ENCODE measurements at regions not wholly inside any gene's neighbourhood (a gene's known extent, or its start where the extent isn't known, plus 50 kb on each side); places are given as distances from the start of the nearest gene placed in this dataset.
"Not testable (repeated sequence)": the region's sequence is repeated elsewhere in the genome, so short reads cannot be mapped to it uniquely, and the experiment has no call there.

GRCh38 chr1:233490488-233490887 lies 123.4 kb upstream of the KCNK1 start:
- no peaks in the 10 kb centered on the region for H3K27me3 ChIP-seq (ENCODE audit: control insufficient read depth, insufficient read depth, low read length)
- no peaks in the 10 kb centered on the region for H3K36me3 ChIP-seq (ENCODE audit: control insufficient read depth, insufficient read depth, low read length)
- H3K27ac ChIP-seq (ENCODE audit: low read length): no peak overlapping the region
- DNase-seq: no peak
- H3K9me3 ChIP-seq (replicated peaks; ENCODE audit: control insufficient read depth, low read depth, low read length): no peaks in the 10 kb centered on the region
- no peaks in the 10 kb centered on the region for H3K4me1 ChIP-seq (ENCODE audit: control insufficient read depth, insufficient read depth, low read length)
- no peak overlapping the region for H3K4me3 ChIP-seq (ENCODE audit: low read length)
- no CpG with 5 or more reads among the region's 2 CpGs for WGBS (ENCODE audit: insufficient coverage)

DNA sequence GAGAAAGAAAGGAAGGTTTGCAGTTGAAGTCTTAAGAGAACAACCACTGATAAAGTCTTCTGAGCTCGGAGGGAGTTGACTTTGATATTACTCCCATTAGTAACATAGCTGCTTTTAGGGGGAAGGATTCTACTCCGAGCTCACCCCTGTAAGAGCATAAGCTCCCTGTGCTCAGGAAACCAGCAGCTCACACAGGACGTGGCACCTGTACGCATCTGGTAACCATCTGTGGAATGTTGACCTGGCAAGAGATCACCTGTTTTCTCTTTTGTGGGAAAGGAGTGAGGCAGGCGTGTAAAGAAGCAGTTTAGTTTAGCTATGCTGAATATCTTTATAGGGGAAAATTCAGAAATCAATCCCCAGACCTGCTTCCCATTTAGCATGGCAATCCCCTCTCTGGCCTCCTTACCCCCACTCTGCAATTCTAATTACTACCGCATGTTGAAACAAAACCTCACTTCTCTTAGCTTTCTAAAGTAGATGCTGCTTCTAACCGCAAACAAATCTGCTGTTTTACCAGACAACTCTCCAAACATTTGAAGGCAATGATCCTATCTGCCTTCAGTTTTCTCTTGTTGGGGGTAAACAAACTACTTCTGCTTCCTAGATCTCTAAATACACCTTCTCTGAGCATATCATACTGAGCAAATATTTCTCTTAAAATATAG lies 121.8 kb upstream of the KCNK1 start:
- WGBS (ENCODE audit: insufficient coverage): 14% methylated on average over 2 of the region's 7 CpGs
- Histone ChIP-seq H3K9me3 (replicated peaks; ENCODE audit: control insufficient read depth, low read depth, low read length) (no peaks in the 10 kb centered on the region), H3K36me3 (ENCODE audit: control insufficient read depth, insufficient read depth, low read length) (no peaks in the 10 kb centered on the region), H3K27ac (ENCODE audit: low read length) (no peak overlapping the region), H3K27me3 (ENCODE audit: control insufficient read depth, insufficient read depth, low read length) (no peaks in the 10 kb centered on the region), H3K4me3 (ENCODE audit: low read length) (no peak overlapping the region), H3K4me1 (ENCODE audit: control insufficient read depth, insufficient read depth, low read length) (no peaks in the 10 kb centered on the region)
- DNase-seq: no peak

GRCh38 chr1:233496993-233497392 lies 116.9 kb upstream of the KCNK1 start:
- WGBS (ENCODE audit: insufficient coverage): no CpG with 5 or more reads among the region's 2 CpGs
- no peak for DNase-seq
- H3K4me3 ChIP-seq (ENCODE audit: low read length): no peak overlapping the region
- no peaks in the 10 kb centered on the region for H3K4me1 ChIP-seq (ENCODE audit: control insufficient read depth, insufficient read depth, low read length)
- no peak overlapping the region for H3K27ac ChIP-seq (ENCODE audit: low read length)
- H3K36me3 ChIP-seq (ENCODE audit: control insufficient read depth, insufficient read depth, low read length): no peaks in the 10 kb centered on the region
- no peaks in the 10 kb centered on the region for H3K9me3 ChIP-seq (replicated peaks; ENCODE audit: control insufficient read depth, low read depth, low read length)
- H3K27me3 ChIP-seq (ENCODE audit: control insufficient read depth, insufficient read depth, low read length): peaks cover 2% of the 10 kb centered on the region

DNA sequence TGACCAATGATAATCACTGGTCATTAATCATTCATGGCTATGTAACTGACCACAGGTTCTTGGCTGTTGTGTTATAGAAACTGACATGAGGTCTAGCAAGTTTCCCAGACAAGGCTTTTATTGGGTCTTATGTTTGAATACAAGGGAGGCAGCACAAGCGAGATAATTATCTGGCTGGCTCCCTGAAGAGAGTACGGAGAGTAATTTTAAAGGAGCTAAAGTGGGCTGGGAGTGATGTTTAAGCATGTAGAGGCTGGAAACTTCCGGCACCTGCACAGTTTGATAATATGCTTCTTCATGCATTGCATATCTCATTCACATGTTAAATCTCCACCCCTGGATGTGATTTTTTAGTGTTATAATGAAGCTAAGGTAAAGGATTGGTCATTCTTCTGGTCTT lies 116.2 kb upstream of the KCNK1 start:
- DNase-seq: no peak
- Histone ChIP-seq H3K36me3 (ENCODE audit: control insufficient read depth, insufficient read depth, low read length) (no peaks in the 10 kb centered on the region), H3K27me3 (ENCODE audit: control insufficient read depth, insufficient read depth, low read length) (peaks cover 2% of the 10 kb centered on the region), H3K4me3 (ENCODE audit: low read length) (no peak overlapping the region), H3K9me3 (replicated peaks; ENCODE audit: control insufficient read depth, low read depth, low read length) (no peaks in the 10 kb centered on the region), H3K4me1 (ENCODE audit: control insufficient read depth, insufficient read depth, low read length) (no peaks in the 10 kb centered on the region), H3K27ac (ENCODE audit: low read length) (no peak overlapping the region)
- 50% methylated on average over 1 of the region's 3 CpGs for WGBS (ENCODE audit: insufficient coverage)

GRCh38 chr1:233500106-233500505 lies 113.8 kb upstream of the KCNK1 start:
- Histone ChIP-seq H3K4me1 (ENCODE audit: control insufficient read depth, insufficient read depth, low read length) (no peaks in the 10 kb centered on the region), H3K4me3 (ENCODE audit: low read length) (no peak overlapping the region), H3K9me3 (replicated peaks; ENCODE audit: control insufficient read depth, low read depth, low read length) (no peaks in the 10 kb centered on the region), H3K27me3 (ENCODE audit: control insufficient read depth, insufficient read depth, low read length) (peaks cover 2% of the 10 kb centered on the region), H3K27ac (ENCODE audit: low read length) (no peak overlapping the region), H3K36me3 (ENCODE audit: control insufficient read depth, insufficient read depth, low read length) (no peaks in the 10 kb centered on the region)
- no CpG with 5 or more reads among the region's 3 CpGs for WGBS (ENCODE audit: insufficient coverage)
- DNase-seq: no peak

DNA sequence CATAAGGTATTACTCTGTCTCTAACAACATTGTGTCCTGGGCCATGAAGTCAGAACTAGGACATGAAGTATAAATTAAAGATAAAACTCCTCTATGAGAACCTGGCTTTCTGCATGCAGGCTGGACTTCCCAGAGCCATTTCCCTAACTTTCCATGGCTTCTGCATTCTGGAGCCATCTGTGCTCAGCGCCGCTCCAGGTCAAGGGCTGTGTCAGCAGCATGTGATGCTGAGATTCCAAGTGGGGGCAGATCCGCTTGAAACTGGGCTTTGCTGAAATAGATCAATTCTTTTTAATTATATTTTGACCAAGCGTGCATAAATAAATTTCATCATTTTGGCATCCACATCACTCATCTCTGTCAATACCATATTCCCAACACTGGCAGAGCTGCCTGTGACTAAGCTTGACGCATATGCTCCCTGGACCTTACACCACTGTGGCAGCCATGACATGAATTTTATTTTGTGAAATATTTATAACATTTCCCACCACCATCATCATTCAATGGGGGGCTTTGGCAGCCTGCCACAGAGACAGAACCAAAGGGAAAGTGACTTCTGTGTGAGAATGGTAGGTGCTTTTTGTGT lies 110.4 kb upstream of the KCNK1 start:
- DNase-seq: no peak
- H3K36me3 ChIP-seq (ENCODE audit: control insufficient read depth, insufficient read depth, low read length): no peaks in the 10 kb centered on the region
- peaks cover 2% of the 10 kb centered on the region for H3K27me3 ChIP-seq (ENCODE audit: control insufficient read depth, insufficient read depth, low read length)
- H3K9me3 ChIP-seq (replicated peaks; ENCODE audit: control insufficient read depth, low read depth, low read length): no peaks in the 10 kb centered on the region
- H3K4me1 ChIP-seq (ENCODE audit: control insufficient read depth, insufficient read depth, low read length): no peaks in the 10 kb centered on the region
- H3K27ac ChIP-seq (ENCODE audit: low read length): no peak overlapping the region
- no peak overlapping the region for H3K4me3 ChIP-seq (ENCODE audit: low read length)
- no CpG with 5 or more reads among the region's 5 CpGs for WGBS (ENCODE audit: insufficient coverage)

GRCh38 chr1:233505130-233505529 lies 108.8 kb upstream of the KCNK1 start:
- no peaks in the 10 kb centered on the region for H3K9me3 ChIP-seq (replicated peaks; ENCODE audit: control insufficient read depth, low read depth, low read length)

DNA sequence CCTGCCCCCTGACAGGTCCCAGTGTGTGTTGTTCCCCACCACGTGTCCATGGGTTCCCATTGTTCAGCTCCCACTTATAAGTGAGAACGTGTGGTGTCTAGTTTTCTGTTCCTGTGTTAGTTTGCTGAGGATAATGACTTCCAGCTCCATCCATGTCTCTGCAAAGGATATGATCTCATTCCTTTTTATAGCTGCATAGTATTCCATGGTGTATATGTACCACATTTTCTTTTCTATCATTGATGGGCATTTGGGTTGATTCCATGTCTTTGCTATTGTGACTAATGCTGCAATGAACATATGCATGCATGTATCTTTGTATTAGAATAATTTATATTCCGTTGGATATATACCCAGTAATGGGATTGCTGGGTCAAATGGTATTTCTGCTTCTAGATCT lies 108.0 kb upstream of the KCNK1 start:
- not testable (repeated sequence) for H3K27ac ChIP-seq (ENCODE audit: low read length); H3K4me1 ChIP-seq (ENCODE audit: control insufficient read depth, insufficient read depth, low read length); H3K4me3 ChIP-seq (ENCODE audit: low read length); H3K27me3 ChIP-seq (ENCODE audit: control insufficient read depth, insufficient read depth, low read length); H3K9me3 ChIP-seq (replicated peaks; ENCODE audit: control insufficient read depth, low read depth, low read length); DNase-seq; H3K36me3 ChIP-seq (ENCODE audit: control insufficient read depth, insufficient read depth, low read length)
- WGBS (ENCODE audit: insufficient coverage): no CpG with 5 or more reads among the region's 3 CpGs

More at GRCh38 chr1:233505130-233505529, 108.8 kb upstream of the KCNK1 start:
- H3K27me3 ChIP-seq (ENCODE audit: control insufficient read depth, insufficient read depth, low read length): no peaks in the 10 kb centered on the region
- no peaks in the 10 kb centered on the region for H3K36me3 ChIP-seq (ENCODE audit: control insufficient read depth, insufficient read depth, low read length)
- no peak overlapping the region for H3K27ac ChIP-seq (ENCODE audit: low read length)
- H3K4me1 ChIP-seq (ENCODE audit: control insufficient read depth, insufficient read depth, low read length): no peaks in the 10 kb centered on the region
- no peak overlapping the region for H3K4me3 ChIP-seq (ENCODE audit: low read length)
- no peak for DNase-seq

- Histone ChIP-seq H3K27me3 (ENCODE audit: control insufficient read depth, insufficient read depth, low read length) (no peaks in the 10 kb centered on the region), H3K4me3 (ENCODE audit: low read length) (no peak overlapping the region), H3K9me3 (replicated peaks; ENCODE audit: control insufficient read depth, low read depth, low read length) (no peaks in the 10 kb centered on the region), H3K4me1 (ENCODE audit: control insufficient read depth, insufficient read depth, low read length) (no peaks in the 10 kb centered on the region), H3K27ac (ENCODE audit: low read length) (no peak overlapping the region), H3K36me3 (ENCODE audit: control insufficient read depth, insufficient read depth, low read length) (no peaks in the 10 kb centered on the region)
- no CpG with 5 or more reads among the region's 3 CpGs for WGBS (ENCODE audit: insufficient coverage)
- no peak for DNase-seq
Observed at GRCh38 chr1:233509526-233509925, 104.4 kb upstream of the KCNK1 start.

DNA sequence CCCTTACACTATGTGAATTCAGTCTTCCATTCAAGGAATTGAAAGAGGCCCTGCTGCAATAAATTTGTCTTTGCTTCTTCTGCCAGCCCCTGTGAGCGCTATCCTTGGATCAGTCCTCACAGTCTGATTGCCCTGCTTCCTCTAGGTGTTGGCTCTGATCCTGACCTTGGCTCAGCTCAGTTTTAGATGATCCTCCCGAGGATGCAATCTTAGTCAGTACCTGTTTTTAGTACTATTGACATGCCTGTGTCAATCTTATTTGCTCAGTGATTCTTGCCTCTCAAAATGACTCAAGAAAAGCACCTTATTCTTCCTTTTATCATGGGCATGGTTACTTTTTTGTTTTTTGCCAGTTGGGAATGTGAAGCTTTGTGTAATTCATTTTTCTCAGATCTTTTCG lies 101.4 kb upstream of the KCNK1 start:
- WGBS (ENCODE audit: insufficient coverage): 47% methylated on average over 1 of the region's 3 CpGs

DNA sequence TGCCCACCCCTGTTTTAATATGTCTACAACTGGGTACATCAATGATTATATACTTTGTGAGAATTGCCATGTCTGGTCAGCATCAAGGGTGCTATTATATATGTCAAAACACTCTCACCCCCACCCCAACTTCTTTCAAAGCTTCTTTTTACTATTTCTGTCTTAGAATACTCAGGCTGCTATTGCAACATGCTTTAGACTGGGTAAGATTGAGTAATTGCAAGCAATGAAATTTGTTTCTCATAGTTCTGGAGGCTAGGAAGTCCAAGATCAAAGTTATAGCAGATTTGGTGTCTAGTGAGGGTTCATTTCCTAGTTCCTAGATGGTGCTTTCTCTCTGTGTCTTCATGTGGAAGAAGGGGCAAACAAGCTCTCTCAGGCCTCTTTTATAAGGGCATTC lies 100.5 kb upstream of the KCNK1 start:
- Histone ChIP-seq H3K36me3 (ENCODE audit: control insufficient read depth, insufficient read depth, low read length) (no peaks in the 10 kb centered on the region), H3K4me3 (ENCODE audit: low read length) (no peak overlapping the region), H3K27ac (ENCODE audit: low read length) (no peak overlapping the region), H3K4me1 (ENCODE audit: control insufficient read depth, insufficient read depth, low read length) (no peaks in the 10 kb centered on the region), H3K27me3 (ENCODE audit: control insufficient read depth, insufficient read depth, low read length) (no peaks in the 10 kb centered on the region), H3K9me3 (replicated peaks; ENCODE audit: control insufficient read depth, low read depth, low read length) (no peaks in the 10 kb centered on the region)
- DNase-seq: no peak

More for the DNA sequence above, 101.4 kb upstream of the KCNK1 start:
- H3K27ac ChIP-seq (ENCODE audit: low read length): no peak overlapping the region
- no peaks in the 10 kb centered on the region for H3K36me3 ChIP-seq (ENCODE audit: control insufficient read depth, insufficient read depth, low read length)
- H3K4me3 ChIP-seq (ENCODE audit: low read length): no peak overlapping the region
- no peaks in the 10 kb centered on the region for H3K27me3 ChIP-seq (ENCODE audit: control insufficient read depth, insufficient read depth, low read length)
- H3K4me1 ChIP-seq (ENCODE audit: control insufficient read depth, insufficient read depth, low read length): no peaks in the 10 kb centered on the region
- DNase-seq: peak; percentile 8
- no peaks in the 10 kb centered on the region for H3K9me3 ChIP-seq (replicated peaks; ENCODE audit: control insufficient read depth, low read depth, low read length)

Measured in muscle of leg (tissue), 3 donors.